D721Med (cell line): ENCODE measurements at regions not wholly inside any gene's neighbourhood (a gene's known extent, or its start where the extent isn't known, plus 50 kb on each side); places are given as distances from the start of the nearest gene placed in this dataset.
A peak's percentile ranks its signal among the peaks of the same experiment; 100 is the strongest.

Source experiments
- DNase-seq: peaks from one replicate; pipeline ENCODE4 v3.0.0; 2011; ENCODE audit warnings: low spot score; ENCODE audit not compliant: insufficient read length
- FAIRE-seq: peaks from 2 replicates; lab custom pipeline; 2011; peaks lifted over from hg19 to GRCh38; lab: Jason Lieb, UNC
- TF ChIP-seq, protein P1 (sequence below): IDR thresholded peaks from 2 replicates; pipeline ENCODE4 v1.5.1; 2012; ENCODE audit warnings: mild to moderate bottlenecking, control low read depth; ENCODE audit not compliant: insufficient read depth; ENCODE audit errors: missing control alignments

DNA sequence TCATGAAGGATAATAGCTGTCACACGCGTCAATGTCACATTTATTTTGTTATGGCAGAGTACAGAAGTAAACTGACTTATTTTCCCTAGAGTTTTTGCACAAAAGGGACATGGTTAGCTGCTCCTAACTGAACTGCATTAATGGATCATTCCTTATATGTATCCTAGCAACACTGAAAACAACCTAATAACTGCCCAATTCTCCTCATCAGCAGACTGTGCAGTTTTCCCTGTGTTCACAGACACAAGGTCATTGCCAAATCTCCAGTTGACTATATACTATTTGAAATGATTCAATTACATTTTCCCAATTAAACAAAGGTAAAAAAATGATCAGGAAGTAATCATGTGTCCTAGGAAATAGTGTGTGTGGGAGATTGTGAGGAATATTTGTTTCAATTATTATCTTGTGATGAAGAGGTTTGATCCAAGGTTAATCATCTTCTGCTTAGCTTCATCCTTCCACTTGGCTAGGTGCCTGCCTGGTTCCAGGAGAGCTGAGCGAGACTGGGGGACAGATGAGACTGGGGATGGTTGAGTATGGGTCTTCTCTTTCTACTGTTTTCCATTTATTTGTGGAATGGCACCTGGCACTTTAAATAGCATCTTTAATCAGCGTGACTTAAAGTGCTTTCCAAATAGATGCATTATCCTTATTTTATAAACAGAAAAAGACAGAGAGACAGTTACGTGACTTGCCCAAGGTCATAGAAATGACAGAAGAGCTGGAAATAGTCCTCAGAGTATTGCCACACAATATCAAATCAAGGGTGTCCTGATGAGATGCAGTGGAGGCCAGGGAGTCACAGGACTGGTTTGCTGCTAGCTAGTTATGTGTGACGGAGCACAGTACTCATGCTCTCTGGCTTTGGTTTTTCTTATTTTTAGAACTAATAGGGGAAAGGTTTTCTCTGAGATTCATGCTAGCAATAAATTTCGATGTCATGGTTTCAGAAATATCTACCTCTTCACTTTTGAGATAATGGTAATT, 335.6 kb downstream of the PIK3C3 start:
- TF ChIP-seq, protein P1, sequence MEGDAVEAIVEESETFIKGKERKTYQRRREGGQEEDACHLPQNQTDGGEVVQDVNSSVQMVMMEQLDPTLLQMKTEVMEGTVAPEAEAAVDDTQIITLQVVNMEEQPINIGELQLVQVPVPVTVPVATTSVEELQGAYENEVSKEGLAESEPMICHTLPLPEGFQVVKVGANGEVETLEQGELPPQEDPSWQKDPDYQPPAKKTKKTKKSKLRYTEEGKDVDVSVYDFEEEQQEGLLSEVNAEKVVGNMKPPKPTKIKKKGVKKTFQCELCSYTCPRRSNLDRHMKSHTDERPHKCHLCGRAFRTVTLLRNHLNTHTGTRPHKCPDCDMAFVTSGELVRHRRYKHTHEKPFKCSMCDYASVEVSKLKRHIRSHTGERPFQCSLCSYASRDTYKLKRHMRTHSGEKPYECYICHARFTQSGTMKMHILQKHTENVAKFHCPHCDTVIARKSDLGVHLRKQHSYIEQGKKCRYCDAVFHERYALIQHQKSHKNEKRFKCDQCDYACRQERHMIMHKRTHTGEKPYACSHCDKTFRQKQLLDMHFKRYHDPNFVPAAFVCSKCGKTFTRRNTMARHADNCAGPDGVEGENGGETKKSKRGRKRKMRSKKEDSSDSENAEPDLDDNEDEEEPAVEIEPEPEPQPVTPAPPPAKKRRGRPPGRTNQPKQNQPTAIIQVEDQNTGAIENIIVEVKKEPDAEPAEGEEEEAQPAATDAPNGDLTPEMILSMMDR = no peak
- DNase-seq (no peak), FAIRE-seq (no peak)

DNA sequence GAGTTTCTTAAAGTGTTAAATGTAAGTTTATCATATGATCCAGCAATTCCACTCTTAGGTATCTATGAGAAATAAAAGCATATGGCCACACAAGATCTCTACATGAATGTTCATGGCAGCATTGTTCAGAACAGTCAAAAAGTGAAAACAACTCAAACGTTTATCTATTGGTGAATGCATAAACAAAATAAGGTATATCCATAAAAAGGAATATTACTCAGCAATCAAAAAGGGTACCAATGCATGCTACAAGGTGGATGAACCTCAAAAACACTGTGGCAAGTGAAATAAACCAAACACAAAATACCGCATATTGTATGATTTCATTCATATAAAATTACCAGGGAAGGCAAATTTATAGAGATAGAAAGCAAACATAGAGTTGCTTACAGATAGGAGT, 337.6 kb downstream of the PIK3C3 start:
- DNase-seq = no peak
- TF ChIP-seq, protein P1 = no peak
- FAIRE-seq = peak; percentile 92

DNA sequence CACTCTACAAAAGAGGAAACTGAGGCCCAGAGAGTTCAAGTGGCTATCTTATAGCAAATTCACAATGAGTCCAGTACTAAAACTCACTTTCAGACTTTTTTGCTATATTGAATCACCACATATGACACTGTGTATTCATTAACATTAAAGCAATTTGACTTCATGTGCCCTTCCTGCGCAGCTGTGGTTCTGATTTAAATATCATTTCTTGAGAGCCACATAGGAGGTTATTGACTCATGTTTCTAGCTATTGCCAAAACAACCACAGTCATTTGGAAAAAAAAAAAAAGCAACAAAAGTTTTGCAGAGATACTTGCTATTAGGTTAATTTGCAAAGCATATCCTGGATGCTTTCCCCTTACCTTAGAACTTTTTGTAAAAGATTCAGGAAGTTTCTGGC, 341.2 kb downstream of the PIK3C3 start:
- DNase-seq (no peak), FAIRE-seq (peak; percentile 78)
- TF ChIP-seq, protein P1 = no peak

DNA sequence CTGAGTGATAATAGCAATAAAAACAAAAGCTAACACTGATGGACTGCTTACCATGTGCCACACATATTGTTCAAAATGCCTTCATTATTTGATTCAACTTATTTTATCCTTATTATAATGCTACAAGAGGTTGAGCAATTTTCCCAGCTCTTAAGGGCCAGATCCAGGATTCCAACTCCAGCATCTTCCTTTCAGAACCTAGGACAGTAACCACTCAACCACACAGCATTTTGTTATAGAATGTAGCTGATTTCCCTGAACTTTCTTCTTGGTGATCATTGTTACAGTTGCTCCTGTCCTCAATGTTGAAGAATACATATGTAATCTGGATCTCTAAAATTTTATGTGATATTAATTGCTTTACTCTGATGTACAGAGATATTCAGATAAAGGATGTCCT, 341.7 kb downstream of the PIK3C3 start:
- FAIRE-seq = peak; percentile 86
- DNase-seq = no peak
- TF ChIP-seq, protein P1 = no peak

DNA sequence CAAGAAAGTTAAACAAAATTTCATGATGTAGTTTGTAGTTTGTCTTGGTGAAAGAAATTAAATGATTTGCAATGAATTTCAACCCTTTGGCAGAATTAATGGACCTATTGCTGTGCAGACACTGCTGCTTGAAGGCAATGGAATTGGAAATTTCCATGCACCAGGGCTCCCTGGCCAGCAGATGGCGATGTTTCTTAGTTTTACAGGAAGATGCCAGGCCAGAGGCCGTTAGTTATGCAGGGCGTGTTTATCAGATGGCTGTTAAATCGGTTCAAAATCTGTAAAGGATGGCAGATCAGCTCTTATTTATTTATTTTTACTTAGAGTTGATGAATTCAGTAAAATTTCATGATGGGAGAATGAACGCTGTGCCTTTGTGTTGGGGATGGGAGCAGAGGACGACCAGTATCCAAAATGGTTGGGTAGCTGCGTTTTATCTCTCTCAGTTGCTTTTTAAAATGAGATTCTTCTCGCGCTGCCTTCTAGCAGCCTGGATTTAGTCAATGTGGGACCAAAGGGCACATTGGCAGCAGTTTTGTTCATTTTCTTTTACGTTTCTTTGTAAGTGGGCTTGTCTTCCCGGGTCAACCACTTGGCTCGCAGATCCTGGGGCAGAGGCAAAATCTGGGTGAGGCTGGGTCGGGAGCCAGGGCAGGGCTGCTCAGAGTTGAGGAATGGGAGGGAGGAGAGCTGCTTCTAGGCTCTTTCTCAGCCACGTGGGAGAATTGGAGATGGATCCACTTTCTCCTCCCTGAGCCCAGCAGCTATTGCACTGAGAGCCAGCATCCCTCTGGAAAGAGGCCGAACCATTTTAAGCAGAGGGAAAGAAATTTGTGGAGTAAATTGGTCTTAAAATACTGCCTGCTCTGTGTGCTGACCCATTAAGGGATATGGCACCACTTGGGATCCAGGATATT, 344.0 kb downstream of the PIK3C3 start:
- peak; percentile 98 for FAIRE-seq
- peak; percentile 40 for DNase-seq
- TF ChIP-seq, protein P1 = peak; percentile 97

DNA sequence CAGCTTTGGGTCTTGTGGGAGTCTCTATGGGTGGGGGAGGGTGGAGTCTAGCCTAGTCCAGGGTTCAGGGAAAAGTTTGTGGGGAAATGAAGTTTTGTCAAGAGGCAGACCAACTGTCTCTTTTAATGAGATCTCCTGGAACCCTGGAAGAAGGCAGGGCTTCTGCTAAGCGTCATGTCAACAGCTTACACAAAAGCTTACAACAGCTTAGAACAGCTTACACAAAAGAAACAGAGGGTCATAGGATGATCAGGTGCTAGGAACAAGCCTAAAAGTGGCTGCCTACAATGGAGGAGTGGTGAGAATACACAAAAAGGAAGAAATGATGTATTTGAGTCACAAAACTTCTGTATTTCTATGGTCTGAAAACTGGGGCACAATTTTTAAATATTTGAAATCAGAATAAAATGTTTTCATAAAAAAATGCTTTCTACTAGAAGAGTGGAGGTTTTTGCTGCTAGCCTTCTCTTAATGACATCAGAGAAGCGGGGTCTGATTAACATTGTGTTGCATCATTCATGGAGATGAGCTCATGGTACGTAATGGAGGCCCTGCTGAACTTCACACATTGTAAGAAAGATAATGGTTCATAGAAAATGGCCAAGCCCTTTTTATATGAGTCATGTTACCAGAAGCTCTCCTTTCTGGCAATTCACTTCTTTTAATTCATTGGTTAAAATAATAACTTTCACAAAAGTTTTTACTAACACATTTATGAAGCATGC, 351.0 kb downstream of the PIK3C3 start:
- DNase-seq (peak; percentile 44), FAIRE-seq (peak; percentile 99)

More for the DNA sequence above, 351.0 kb downstream of the PIK3C3 start:
- TF ChIP-seq, protein P1 = no peak
